Naive thymus-derived CD8-positive, alpha-beta T cell (primary cell): ENCODE measurements at regions not wholly inside any gene's neighbourhood (a gene's known extent, or its start where the extent isn't known, plus 50 kb on each side); places are given as distances from the start of the nearest gene placed in this dataset.
A peak's percentile ranks its signal among the peaks of the same experiment; 100 is the strongest.

ENCODE experiments used
- ATAC-seq, 2 donors: fragments of 150-1000 bp; cut with Tn5 transposase in 1 of 2; sonication (Bioruptor Pico), chemical (Tn5 transposase) in 1 of 2; 1 replicate in 1 of 2; 2 replicates in 1 of 2; pipeline ENCODE4 v1.10.0; 2021; ENCODE audit warnings: mild to moderate bottlenecking in 2 of 2, moderate library complexity in 2 of 2
- POLR2A ChIA-PET: fragments of 350-600 bp; sonication (Branson Sonifier 250); formaldehyde crosslinking; loops from one replicate; lab custom pipeline; 2021; ENCODE audit warnings: antibody characterized with exemption; lab: Charles Lee
- DNase-seq, 10 donors: peaks; one replicate each; pipeline versions ENCODE4 v3.0.0 to v3.0.0-alpha.2; 2020 to 2022
- H3K27ac Mint-ChIP-seq, 10 donors: one replicate each; pipeline ENCODE4 v1.8.0; 2020 to 2022; ENCODE audit warnings: mild to moderate bottlenecking in 10 of 10, mixed read lengths in 10 of 10, moderate library complexity in 4 of 10, inconsistent platforms in 1 of 10
- H3K27me3 Mint-ChIP-seq, 5 donors: one replicate each; pipeline ENCODE4 v1.8.0; 2021 to 2022; ENCODE audit warnings: mixed read lengths in 5 of 5
- H3K36me3 Mint-ChIP-seq, 3 donors: one replicate each; pipeline ENCODE4 v1.8.0; 2020 to 2022; ENCODE audit warnings: mixed read lengths in 3 of 3, mild to moderate bottlenecking in 2 of 3, inconsistent platforms in 1 of 3
- H3K4me1 Mint-ChIP-seq, 4 donors: one replicate each; pipeline ENCODE4 v1.8.0; 2021 to 2022; ENCODE audit warnings: mixed read lengths in 4 of 4
- H3K4me3 Mint-ChIP-seq, 10 donors: one replicate each; pipeline ENCODE4 v1.8.0; 2020 to 2022; ENCODE audit warnings: mild to moderate bottlenecking in 10 of 10, mixed read lengths in 10 of 10, moderate library complexity in 6 of 10, inconsistent platforms in 1 of 10
- H3K9me3 Mint-ChIP-seq, 9 donors: one replicate each; pipeline ENCODE4 v1.8.0; 2020 to 2022; ENCODE audit warnings: mixed read lengths in 9 of 9, mild to moderate bottlenecking in 3 of 9, inconsistent platforms in 1 of 9, moderate library complexity in 1 of 9

DNA sequence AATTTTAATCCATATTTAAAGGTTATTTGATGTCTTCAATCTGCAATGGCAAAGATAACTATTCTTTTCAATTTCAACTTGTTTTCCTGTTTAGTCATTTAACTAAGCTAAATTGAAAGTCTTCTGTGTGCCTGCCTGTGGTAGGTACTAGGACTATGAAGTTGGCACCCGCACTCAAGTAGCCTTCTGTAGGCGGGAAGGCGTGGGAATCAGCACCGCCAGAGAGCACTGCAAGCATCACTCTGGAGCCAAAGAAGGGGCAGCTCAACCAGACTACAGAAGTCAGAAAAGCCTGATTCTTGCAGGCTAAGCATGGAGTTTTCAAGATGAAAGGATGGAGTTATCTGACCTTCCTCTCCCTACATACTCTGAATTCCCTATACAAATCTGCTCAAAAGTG lies 269.0 kb upstream of the PHF14 start:
- Mint-ChIP-seq H3K9me3 (peaks cover 0 to 16% (median 0%) of the 10 kb centered on the region in 9 donors), H3K36me3 (no peaks in the 10 kb centered on the region), H3K27ac (no peak overlapping the region), H3K4me1 (peaks cover 0 to 4% (median 2%) of the 10 kb centered on the region in 4 donors), H3K4me3 (no peak overlapping the region), H3K27me3 (no peaks in the 10 kb centered on the region)
- DNase-seq (no peak), ATAC-seq (no peak)
- POLR2A ChIA-PET = no interaction called here

DNA sequence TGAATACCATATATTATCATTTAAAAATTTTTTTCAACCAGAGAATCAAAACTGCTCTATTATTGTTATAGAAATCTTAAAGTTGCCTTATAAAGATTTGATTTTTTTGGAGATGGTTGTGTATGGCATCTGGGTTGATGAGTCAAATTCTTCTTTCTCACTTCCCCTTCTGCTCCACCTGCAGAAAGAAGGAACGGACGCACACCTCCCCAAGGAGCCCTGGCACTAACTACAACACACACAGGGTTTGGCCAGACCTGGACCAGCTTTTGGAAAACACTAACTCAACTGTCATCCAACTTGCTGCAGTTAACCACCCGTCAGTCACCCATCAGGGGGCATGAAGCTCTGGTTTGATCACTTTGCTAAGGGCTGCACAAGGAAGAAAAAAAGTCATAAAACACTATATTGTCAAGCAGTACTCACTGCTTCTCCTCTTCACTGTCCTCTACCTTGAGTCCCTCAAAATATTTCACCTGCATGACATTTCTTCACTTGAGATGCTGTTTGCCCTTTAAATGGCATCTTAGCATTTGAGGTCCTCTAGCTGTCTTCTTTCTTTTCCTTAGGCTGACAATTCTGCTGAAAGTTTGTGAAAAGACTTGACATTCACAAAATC lies 266.7 kb upstream of the PHF14 start:
- POLR2A ChIA-PET = no interaction called here

DNA sequence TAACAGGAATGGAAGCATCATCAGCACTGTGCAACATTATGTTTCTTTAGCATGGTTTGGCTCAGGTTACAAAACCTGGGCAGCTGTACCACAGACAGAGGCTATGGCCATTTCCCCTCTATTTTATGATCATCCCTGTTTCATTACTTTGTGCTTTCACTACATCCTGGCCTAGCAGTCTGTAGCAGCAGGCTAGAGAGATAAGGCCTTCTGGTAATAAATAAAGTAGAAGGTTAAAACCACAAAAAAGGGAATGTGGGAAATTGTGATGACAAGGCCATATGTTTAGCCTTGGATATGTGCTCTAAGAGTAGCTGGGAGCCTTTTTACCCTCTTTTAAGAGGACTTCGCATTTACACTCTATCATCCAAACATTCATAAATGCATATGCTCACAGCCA lies 266.2 kb upstream of the PHF14 start:
- Mint-ChIP-seq H3K27ac (peak overlapping the region in 1 of 10 donors; percentile 22), H3K4me3 (no peak overlapping the region), H3K27me3 (no peaks in the 10 kb centered on the region), H3K9me3 (no peaks in the 10 kb centered on the region), H3K36me3 (no peaks in the 10 kb centered on the region), H3K4me1 (peaks cover 0 to 4% (median 2%) of the 10 kb centered on the region in 4 donors)
- POLR2A ChIA-PET = no interaction called here
- ATAC-seq (no peak), DNase-seq (no peak)

More for the DNA sequence above, 266.7 kb upstream of the PHF14 start:
- no peaks in the 10 kb centered on the region for H3K27me3 Mint-ChIP-seq
- peak in 1 of 10 donors; percentile 1 for DNase-seq
- H3K27ac Mint-ChIP-seq = no peak overlapping the region
- ATAC-seq = no peak
- H3K36me3 Mint-ChIP-seq = no peaks in the 10 kb centered on the region
- no peak overlapping the region for H3K4me3 Mint-ChIP-seq
- peaks cover 0 to 4% (median 2%) of the 10 kb centered on the region in 4 donors for H3K4me1 Mint-ChIP-seq
- H3K9me3 Mint-ChIP-seq = no peaks in the 10 kb centered on the region

DNA sequence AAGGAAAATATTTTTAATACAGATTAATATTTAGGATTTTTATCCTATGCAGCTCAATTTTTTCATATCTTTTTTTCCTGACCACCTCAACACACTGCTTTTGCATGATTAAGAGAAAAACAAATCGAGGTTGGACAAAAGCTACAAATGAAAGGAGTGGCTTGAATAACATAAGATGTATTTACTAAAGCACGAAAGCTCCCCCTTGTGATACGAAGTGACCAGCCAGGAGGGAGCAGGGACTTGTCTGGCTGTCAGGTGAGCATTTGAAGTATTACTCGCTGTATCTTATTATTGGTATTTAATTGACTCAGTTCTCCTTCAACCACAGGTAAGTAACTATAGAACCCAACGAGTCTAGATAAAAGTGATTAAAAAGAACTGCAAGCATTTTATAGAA lies 265.2 kb upstream of the PHF14 start:
- Mint-ChIP-seq H3K36me3 (no peaks in the 10 kb centered on the region), H3K9me3 (no peaks in the 10 kb centered on the region), H3K4me1 (peaks cover 0 to 4% (median 2%) of the 10 kb centered on the region in 4 donors), H3K27ac (no peak overlapping the region), H3K27me3 (no peaks in the 10 kb centered on the region), H3K4me3 (no peak overlapping the region)
- ATAC-seq (no peak), DNase-seq (peak in 2 of 10 donors; percentile 6)
- POLR2A ChIA-PET = no interaction called here

DNA sequence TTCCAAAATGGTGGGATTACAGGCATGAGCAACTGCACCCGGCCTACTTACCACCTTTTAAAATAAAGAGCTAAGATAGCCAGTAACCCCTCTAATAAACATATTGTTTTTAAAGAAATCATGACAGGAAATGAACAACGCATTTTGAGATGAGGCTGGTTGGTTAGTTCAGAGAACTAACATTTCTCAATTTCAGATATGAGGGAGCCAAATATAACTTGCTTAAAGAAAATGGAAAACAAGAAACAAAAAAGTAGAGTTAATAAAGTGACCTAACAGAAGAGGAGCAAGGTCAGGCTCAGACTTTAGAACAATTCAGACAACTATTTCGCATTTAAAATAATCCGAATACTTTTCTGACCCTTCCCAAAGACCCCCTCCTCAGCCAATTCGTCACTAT lies 254.9 kb upstream of the PHF14 start:
- no peak overlapping the region for H3K4me3 Mint-ChIP-seq
- H3K27ac Mint-ChIP-seq = no peak overlapping the region
- no peaks in the 10 kb centered on the region for H3K36me3 Mint-ChIP-seq
- no peaks in the 10 kb centered on the region for H3K9me3 Mint-ChIP-seq
- peaks cover 0 to 7% (median 0%) of the 10 kb centered on the region in 5 donors for H3K27me3 Mint-ChIP-seq
- POLR2A ChIA-PET = no interaction called here
- no peak for DNase-seq
- H3K4me1 Mint-ChIP-seq = no peaks in the 10 kb centered on the region
- ATAC-seq = no peak

DNA sequence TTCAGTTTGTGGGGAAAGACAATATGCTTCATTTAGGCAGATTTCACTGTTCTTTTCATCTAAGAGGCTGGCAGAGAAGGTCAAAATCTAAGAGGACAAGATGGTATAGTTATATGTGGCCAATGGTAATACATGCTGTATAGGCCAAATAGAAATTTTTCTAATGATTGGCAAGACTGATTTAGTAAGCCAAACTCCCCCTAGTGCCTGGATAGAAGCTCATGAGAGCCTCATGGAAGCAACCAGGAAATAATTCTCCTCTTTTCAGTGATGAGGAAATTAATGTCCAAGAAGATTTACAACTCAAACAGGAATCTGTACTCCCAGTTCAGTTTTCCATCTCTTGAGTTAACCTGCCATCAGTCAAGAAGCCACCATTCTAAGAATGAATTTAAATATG lies 253.6 kb upstream of the PHF14 start:
- peaks cover 0 to 2% (median 0%) of the 10 kb centered on the region in 9 donors for H3K9me3 Mint-ChIP-seq
- ATAC-seq (no peak), DNase-seq (no peak)
- no peak overlapping the region for H3K27ac Mint-ChIP-seq
- peaks cover 0 to 7% (median 0%) of the 10 kb centered on the region in 5 donors for H3K27me3 Mint-ChIP-seq
- no peak overlapping the region for H3K4me3 Mint-ChIP-seq
- POLR2A ChIA-PET = no interaction called here
- H3K36me3 Mint-ChIP-seq = no peaks in the 10 kb centered on the region
- H3K4me1 Mint-ChIP-seq = no peaks in the 10 kb centered on the region

DNA sequence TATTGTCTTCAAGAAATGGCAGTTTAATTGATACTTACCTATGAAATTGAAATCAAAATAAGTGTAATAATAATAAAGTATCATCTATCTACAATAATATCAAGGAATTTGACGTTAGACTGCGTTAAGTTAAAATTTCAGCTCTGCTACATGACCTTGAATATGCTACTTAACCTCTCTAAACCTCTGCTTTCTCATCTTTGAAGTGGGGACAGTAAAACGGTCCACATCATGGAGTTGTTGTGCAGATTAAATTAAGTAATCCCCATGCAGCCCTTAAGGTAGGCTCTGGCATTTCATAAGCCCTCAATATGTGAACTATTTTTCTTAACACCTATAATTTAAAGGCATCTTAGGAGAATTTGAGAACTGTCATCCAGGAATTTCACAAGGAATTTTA lies 252.4 kb upstream of the PHF14 start:
- POLR2A ChIA-PET = no interaction called here
- Mint-ChIP-seq H3K4me1 (no peaks in the 10 kb centered on the region), H3K9me3 (peaks cover 0 to 2% (median 0%) of the 10 kb centered on the region in 9 donors), H3K36me3 (no peaks in the 10 kb centered on the region), H3K27ac (no peak overlapping the region), H3K4me3 (no peak overlapping the region), H3K27me3 (peaks cover 0 to 7% (median 0%) of the 10 kb centered on the region in 5 donors)
- DNase-seq = no peak
- no peak for ATAC-seq

DNA sequence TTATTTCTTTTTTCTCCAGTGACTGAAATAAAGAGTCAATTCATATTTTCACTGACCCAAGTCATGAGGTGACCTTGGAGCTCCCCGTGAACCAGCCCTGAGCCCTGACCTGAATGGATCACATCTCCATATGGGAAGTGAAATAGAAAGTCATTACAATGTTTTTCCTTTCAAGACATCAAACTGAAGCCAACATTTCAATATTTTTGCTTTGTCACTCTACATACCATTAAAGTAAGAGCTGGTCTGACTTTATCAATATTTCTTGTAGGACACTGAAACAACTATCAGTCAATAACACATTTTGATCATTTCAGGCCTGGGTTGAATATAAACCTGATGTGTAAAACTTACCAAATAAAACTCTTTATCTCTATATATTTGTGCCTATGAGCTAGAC lies 249.8 kb upstream of the PHF14 start:
- Mint-ChIP-seq H3K9me3 (peaks cover 0 to 2% (median 0%) of the 10 kb centered on the region in 9 donors), H3K4me1 (no peaks in the 10 kb centered on the region), H3K27me3 (peaks cover 0 to 7% (median 0%) of the 10 kb centered on the region in 5 donors), H3K36me3 (no peaks in the 10 kb centered on the region), H3K4me3 (no peak overlapping the region), H3K27ac (no peak overlapping the region)
- ATAC-seq (no peak), DNase-seq (no peak)
- POLR2A ChIA-PET = no interaction called here

DNA sequence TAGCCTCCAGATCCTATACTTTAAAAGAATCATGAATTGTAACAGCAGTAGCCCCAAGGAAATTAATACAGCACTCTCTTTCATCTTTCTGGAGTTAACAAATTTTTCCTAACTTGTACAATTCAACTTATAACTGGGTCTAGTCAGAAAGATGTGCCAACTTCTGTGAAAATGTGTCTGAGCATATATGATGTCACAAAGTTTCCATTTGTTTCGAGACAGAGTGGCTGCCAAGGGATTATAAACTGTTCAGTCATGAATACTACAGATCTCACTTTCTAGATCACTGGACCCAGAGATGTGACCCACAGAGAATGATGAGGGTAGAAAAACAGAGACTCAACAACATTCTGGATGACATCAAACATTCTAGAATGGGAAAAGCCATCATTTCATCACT lies 249.2 kb upstream of the PHF14 start:
- H3K27ac Mint-ChIP-seq = no peak overlapping the region
- ATAC-seq (no peak), DNase-seq (no peak)
- peaks cover 0 to 7% (median 0%) of the 10 kb centered on the region in 5 donors for H3K27me3 Mint-ChIP-seq
- no peaks in the 10 kb centered on the region for H3K4me1 Mint-ChIP-seq
- no peaks in the 10 kb centered on the region for H3K36me3 Mint-ChIP-seq
- H3K4me3 Mint-ChIP-seq = no peak overlapping the region
- POLR2A ChIA-PET = no interaction called here
- peaks cover 0 to 2% (median 0%) of the 10 kb centered on the region in 9 donors for H3K9me3 Mint-ChIP-seq

DNA sequence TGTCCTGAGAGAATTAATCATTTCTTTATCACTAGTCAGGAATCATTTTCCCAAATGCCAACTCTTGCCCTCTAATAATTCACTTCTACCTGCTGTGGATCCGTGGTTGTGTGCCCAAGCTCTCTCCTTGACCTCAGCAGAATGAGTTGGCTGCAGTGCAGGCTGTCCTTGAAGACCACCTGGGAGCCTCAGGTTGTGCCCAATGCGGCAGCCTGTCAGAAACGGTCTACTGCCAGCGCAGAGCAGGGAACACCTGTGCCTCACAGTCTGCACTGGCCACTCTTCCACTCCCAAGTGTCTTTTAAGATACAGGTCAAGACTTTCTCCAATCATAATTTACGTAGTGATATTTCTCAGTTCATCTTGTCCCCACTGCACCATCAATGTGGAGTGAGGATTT lies 246.0 kb upstream of the PHF14 start:
- no peak for ATAC-seq
- no peaks in the 10 kb centered on the region for H3K36me3 Mint-ChIP-seq
- no peak for DNase-seq
- no peak overlapping the region for H3K27ac Mint-ChIP-seq
- H3K27me3 Mint-ChIP-seq = peaks cover 0 to 7% (median 0%) of the 10 kb centered on the region in 5 donors
- H3K9me3 Mint-ChIP-seq = peaks cover 0 to 5% (median 0%) of the 10 kb centered on the region in 9 donors
- H3K4me3 Mint-ChIP-seq = no peak overlapping the region
- POLR2A ChIA-PET = no interaction called here
- no peaks in the 10 kb centered on the region for H3K4me1 Mint-ChIP-seq

DNA sequence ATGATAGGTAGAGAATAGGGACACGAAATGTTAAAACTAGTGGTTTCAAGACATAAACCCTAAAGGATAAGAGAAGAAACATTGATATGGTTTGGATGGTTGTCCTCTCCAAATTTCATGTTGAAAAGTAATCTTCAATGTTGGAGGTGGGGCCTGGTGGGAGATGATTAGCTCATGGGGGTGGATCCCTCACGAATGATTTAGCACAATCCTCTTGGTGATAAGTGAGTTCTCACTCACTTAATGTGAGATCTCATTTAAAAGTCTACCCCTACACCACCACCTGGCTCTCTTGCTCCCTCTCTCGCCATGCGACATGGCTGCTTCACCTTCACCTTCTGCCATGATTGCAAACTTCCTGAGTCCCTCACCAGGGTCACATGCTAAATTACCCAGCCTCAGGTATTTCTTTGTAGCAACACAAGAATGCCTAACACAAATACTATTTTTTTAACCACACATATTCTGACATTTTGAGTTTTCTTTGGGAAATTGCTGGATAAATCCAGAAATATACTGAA lies 242.4 kb upstream of the PHF14 start:
- H3K4me3 Mint-ChIP-seq = no peak overlapping the region
- H3K27me3 Mint-ChIP-seq = peaks cover 0 to 1% (median 0%) of the 10 kb centered on the region in 5 donors
- POLR2A ChIA-PET = no interaction called here
- H3K27ac Mint-ChIP-seq = no peak overlapping the region
- no peaks in the 10 kb centered on the region for H3K36me3 Mint-ChIP-seq
- no peaks in the 10 kb centered on the region for H3K4me1 Mint-ChIP-seq
- ATAC-seq (no peak), DNase-seq (no peak)
- peaks cover 0 to 7% (median 1%) of the 10 kb centered on the region in 9 donors for H3K9me3 Mint-ChIP-seq

DNA sequence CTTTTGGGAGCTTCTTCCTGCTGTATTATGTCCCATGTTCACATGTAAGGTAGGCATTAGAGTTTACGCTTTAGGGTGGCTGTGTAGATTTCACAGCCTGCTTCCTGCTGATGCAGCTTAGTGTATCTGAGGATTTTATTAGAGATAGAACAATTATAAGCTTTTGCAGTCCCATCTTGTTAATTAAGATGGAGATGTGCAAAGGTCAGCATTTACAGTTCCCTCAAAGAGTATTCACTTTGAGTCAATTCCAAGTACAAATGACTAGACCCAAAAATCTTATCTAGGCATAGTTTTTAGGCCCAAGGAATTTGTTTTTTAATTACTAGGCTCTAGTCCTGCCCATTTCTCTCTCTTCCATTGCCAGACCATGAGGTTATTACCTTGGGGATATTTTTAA lies 239.9 kb upstream of the PHF14 start:
- Mint-ChIP-seq H3K4me1 (no peaks in the 10 kb centered on the region), H3K9me3 (peaks cover 0 to 9% (median 0%) of the 10 kb centered on the region in 9 donors), H3K36me3 (no peaks in the 10 kb centered on the region), H3K27ac (no peak overlapping the region), H3K4me3 (no peak overlapping the region), H3K27me3 (peaks cover 0 to 6% (median 4%) of the 10 kb centered on the region in 5 donors)
- POLR2A ChIA-PET = no interaction called here
- DNase-seq (no peak), ATAC-seq (no peak)

DNA sequence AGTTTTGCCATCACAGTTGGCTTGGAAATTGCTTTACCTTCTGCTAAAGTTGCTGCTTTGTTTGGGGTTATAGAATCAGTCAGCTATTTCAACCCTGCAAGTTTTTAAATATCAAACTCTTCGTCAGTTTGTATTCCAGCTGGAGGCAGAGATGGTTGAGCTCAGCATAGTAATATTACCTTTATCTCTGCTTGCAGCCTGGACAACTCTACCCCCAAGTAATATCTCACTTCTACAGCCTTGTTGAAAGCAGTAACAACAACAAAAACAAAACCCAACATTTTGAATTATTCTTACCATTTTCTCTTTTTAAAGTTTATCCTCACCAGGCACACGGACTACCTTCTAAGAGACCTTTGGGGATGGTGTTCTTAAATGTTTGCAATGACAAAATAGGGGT lies 239.1 kb upstream of the PHF14 start:
- no peak overlapping the region for H3K4me3 Mint-ChIP-seq
- no peak overlapping the region for H3K27ac Mint-ChIP-seq
- peaks cover 0 to 9% (median 0%) of the 10 kb centered on the region in 9 donors for H3K9me3 Mint-ChIP-seq
- DNase-seq (no peak), ATAC-seq (no peak)
- H3K27me3 Mint-ChIP-seq = peaks cover 0 to 6% (median 4%) of the 10 kb centered on the region in 5 donors
- H3K4me1 Mint-ChIP-seq = no peaks in the 10 kb centered on the region
- H3K36me3 Mint-ChIP-seq = no peaks in the 10 kb centered on the region
- POLR2A ChIA-PET = no interaction called here

DNA sequence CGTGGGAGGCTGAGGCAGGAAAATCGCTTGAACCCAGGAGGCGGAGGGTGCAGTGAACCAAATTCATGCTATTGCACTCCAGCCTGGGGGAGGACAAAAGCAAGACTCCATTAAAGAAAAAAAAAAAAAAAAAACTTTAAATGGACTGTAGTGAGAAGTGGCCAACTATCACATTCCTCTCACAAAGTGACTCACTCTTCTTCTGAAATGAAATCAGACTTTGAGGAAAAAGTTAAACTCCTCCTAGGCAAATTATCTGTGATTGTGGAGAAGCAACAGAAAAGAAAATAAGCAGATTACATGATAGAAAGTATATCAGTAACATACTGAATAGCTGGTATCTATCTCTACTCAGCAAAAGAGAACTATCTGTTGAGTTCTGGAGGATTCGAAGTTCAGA lies 234.3 kb upstream of the PHF14 start:
- Mint-ChIP-seq H3K27ac (no peak overlapping the region), H3K9me3 (peaks cover 0 to 18% (median 5%) of the 10 kb centered on the region in 9 donors), H3K27me3 (peaks cover 3 to 23% (median 6%) of the 10 kb centered on the region in 5 donors), H3K36me3 (no peaks in the 10 kb centered on the region), H3K4me1 (no peaks in the 10 kb centered on the region), H3K4me3 (no peak overlapping the region)
- POLR2A ChIA-PET = no interaction called here
- no peak for ATAC-seq
- DNase-seq = no peak
